ENCODE measurements at regions not wholly inside any gene's neighbourhood (a gene's known extent, or its start where the extent isn't known, plus 50 kb on each side); places are given as distances from the start of the nearest gene placed in this dataset.

DNA sequence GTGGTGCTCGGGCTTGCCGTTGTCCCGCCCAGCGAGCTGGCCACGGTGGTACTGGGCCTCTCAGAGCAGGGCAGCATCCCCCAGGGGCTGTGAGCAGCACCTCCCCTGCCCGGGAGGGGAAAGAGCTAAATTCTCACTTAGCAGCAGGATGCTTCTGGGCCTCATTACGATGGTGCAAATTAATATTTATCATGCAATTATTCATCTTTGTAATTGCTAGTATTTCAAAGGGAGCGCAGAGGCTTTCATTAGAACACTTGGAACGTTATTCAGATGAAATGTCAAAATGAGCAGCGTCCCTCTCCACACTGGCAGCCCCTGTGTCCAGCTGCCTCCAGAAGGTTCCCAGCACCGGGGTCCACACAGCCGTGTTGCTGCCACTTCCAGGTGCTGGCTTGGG, 95.9 kb upstream of the PRR5 start:
- TF ChIP-seq, protein P1, sequence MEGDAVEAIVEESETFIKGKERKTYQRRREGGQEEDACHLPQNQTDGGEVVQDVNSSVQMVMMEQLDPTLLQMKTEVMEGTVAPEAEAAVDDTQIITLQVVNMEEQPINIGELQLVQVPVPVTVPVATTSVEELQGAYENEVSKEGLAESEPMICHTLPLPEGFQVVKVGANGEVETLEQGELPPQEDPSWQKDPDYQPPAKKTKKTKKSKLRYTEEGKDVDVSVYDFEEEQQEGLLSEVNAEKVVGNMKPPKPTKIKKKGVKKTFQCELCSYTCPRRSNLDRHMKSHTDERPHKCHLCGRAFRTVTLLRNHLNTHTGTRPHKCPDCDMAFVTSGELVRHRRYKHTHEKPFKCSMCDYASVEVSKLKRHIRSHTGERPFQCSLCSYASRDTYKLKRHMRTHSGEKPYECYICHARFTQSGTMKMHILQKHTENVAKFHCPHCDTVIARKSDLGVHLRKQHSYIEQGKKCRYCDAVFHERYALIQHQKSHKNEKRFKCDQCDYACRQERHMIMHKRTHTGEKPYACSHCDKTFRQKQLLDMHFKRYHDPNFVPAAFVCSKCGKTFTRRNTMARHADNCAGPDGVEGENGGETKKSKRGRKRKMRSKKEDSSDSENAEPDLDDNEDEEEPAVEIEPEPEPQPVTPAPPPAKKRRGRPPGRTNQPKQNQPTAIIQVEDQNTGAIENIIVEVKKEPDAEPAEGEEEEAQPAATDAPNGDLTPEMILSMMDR (IDR thresholded peaks at IDR 0.05) = no peak
- no peak for TF ChIP-seq POLR2A (IDR thresholded peaks at IDR 0.05)

All from transverse colon (tissue), 3 donors.